Vagina (tissue), 2 donors: ENCODE measurements at regions not wholly inside any gene's neighbourhood (a gene's known extent, or its start where the extent isn't known, plus 50 kb on each side); places are given as distances from the start of the nearest gene placed in this dataset.
"Not testable (repeated sequence)": the region's sequence is repeated elsewhere in the genome, so short reads cannot be mapped to it uniquely, and the experiment has no call there.

Source experiments
- DNase-seq, 2 donors: peaks; one replicate each; pipeline ENCODE4 v3.0.0-alpha.2; 2017; ENCODE audit errors: extremely low spot score in 2 of 2
- H3K27ac ChIP-seq: fragments of 200-600 bp; sonication (generic); one replicate; pipeline ENCODE4 v1.5.1; 2019
- H3K27me3 ChIP-seq: fragments of 200-600 bp; sonication (generic); one replicate; pipeline ENCODE4 v1.5.1; 2019
- H3K36me3 ChIP-seq, 2 donors: fragments of 200-600 bp; sonication (generic); one replicate each; pipeline ENCODE4 v1.5.1; 2017 to 2019
- H3K4me1 ChIP-seq: fragments of 200-600 bp; sonication (generic); one replicate; pipeline ENCODE4 v1.5.1; 2019
- H3K4me3 ChIP-seq, 2 donors: fragments of 200-600 bp; sonication (generic); 1 replicate in 1 of 2; 2 replicates in 1 of 2; pipeline ENCODE4 v1.5.1; 2016 to 2019
- H3K9me3 ChIP-seq: fragments of 200-600 bp; sonication (generic); one replicate; pipeline ENCODE4 v1.5.1; 2019
- CTCF ChIP-seq, 3 experiments: fragments of 450-650 bp in 2 of 3; fragments of 200-600 bp in 1 of 3; sonication (generic) in 1 of 3; IDR thresholded peaks; one replicate each; pipeline ENCODE4 v1.5.1; 2017 to 2019; ENCODE audit warnings: antibody characterized with exemption in 3 of 3, mild to moderate bottlenecking in 2 of 3, moderate library complexity in 2 of 3
- POLR2A ChIP-seq, 2 donors: fragments of 450-650 bp; IDR thresholded peaks; one replicate each; pipeline ENCODE4 v1.6.1; 2017; ENCODE audit warnings: antibody characterized with exemption in 2 of 2, mild to moderate bottlenecking in 2 of 2, moderate library complexity in 2 of 2
- POLR2AphosphoS5 ChIP-seq, 2 donors: sonication (generic); formaldehyde crosslinking; IDR thresholded peaks; one replicate each; pipeline ENCODE4 v1.9.0; 2017; ENCODE audit warnings: antibody characterized with exemption in 2 of 2, mild to moderate bottlenecking in 2 of 2, low read depth in 1 of 2; ENCODE audit not compliant: insufficient read depth in 1 of 2
- intact Hi-C: fragments of 100-400 bp; cut with DNase I; formaldehyde crosslinking; loops from one replicate; pipeline ENCODE4 v1.15.1; 2023

GRCh38 chrX:3493605-3494004, 147.2 kb upstream of the MXRA5 start:
- no peak for DNase-seq
- Histone ChIP-seq H3K4me1 (no peaks in the 10 kb centered on the region), H3K36me3 (no peaks in the 10 kb centered on the region), H3K27me3 (no peaks in the 10 kb centered on the region), H3K27ac (no peak overlapping the region), H3K4me3 (no peak overlapping the region), H3K9me3 (no peaks in the 10 kb centered on the region)
- intact Hi-C loops: no loop called here
- no peak for TF ChIP-seq CTCF (IDR thresholded peaks at IDR 0.05)
- no peak for TF ChIP-seq POLR2A (IDR thresholded peaks at IDR 0.05)
- no peak for TF ChIP-seq POLR2AphosphoS5 (IDR thresholded peaks at IDR 0.05; ENCODE audit: insufficient read depth in 1 of 2, low read depth in 1 of 2)

GRCh38 chrX:3485727-3486126, 139.3 kb upstream of the MXRA5 start:
- no peak overlapping the region for H3K27ac ChIP-seq
- H3K27me3 ChIP-seq: no peaks in the 10 kb centered on the region
- H3K4me3 ChIP-seq: no peak overlapping the region
- TF ChIP-seq POLR2A (IDR thresholded peaks at IDR 0.05) (no peak), CTCF (IDR thresholded peaks at IDR 0.05) (no peak), POLR2AphosphoS5 (IDR thresholded peaks at IDR 0.05; ENCODE audit: insufficient read depth in 1 of 2, low read depth in 1 of 2) (no peak)
- H3K36me3 ChIP-seq: no peaks in the 10 kb centered on the region
- no peaks in the 10 kb centered on the region for H3K4me1 ChIP-seq
- no peaks in the 10 kb centered on the region for H3K9me3 ChIP-seq
- no peak for DNase-seq
- intact Hi-C loops: no loop called here

GRCh38 chrX:3479026-3479425, 132.6 kb upstream of the MXRA5 start:
- intact Hi-C loops: no loop called here

GRCh38 chrX:3476973-3477372, 130.5 kb upstream of the MXRA5 start:
- no peaks in the 10 kb centered on the region for H3K4me1 ChIP-seq
- H3K27me3 ChIP-seq: no peaks in the 10 kb centered on the region
- no peak for DNase-seq
- intact Hi-C loops: no loop called here
- H3K9me3 ChIP-seq: no peaks in the 10 kb centered on the region
- no peak overlapping the region for H3K27ac ChIP-seq
- no peak for TF ChIP-seq POLR2A (IDR thresholded peaks at IDR 0.05)
- TF ChIP-seq POLR2AphosphoS5 (IDR thresholded peaks at IDR 0.05; ENCODE audit: insufficient read depth in 1 of 2, low read depth in 1 of 2): no peak
- TF ChIP-seq CTCF (IDR thresholded peaks at IDR 0.05): no peak
- H3K36me3 ChIP-seq: no peaks in the 10 kb centered on the region
- no peak overlapping the region for H3K4me3 ChIP-seq

More at GRCh38 chrX:3479026-3479425, 132.6 kb upstream of the MXRA5 start:
- DNase-seq: no peak
- Histone ChIP-seq H3K9me3 (no peaks in the 10 kb centered on the region), H3K4me3 (no peak overlapping the region), H3K27me3 (no peaks in the 10 kb centered on the region), H3K36me3 (no peaks in the 10 kb centered on the region), H3K27ac (no peak overlapping the region), H3K4me1 (no peaks in the 10 kb centered on the region)
- TF ChIP-seq POLR2AphosphoS5 (IDR thresholded peaks at IDR 0.05; ENCODE audit: insufficient read depth in 1 of 2, low read depth in 1 of 2) (no peak), CTCF (IDR thresholded peaks at IDR 0.05) (no peak)

GRCh38 chrX:3470211-3470679, 123.8 kb upstream of the MXRA5 start:
- H3K9me3 ChIP-seq, H3K36me3 ChIP-seq, intact Hi-C loops, H3K4me3 ChIP-seq, H3K27ac ChIP-seq, H3K4me1 ChIP-seq, H3K27me3 ChIP-seq, DNase-seq: not testable (repeated sequence)

GRCh38 chrX:3468031-3468430, 121.6 kb upstream of the MXRA5 start:
- H3K36me3 ChIP-seq: no peaks in the 10 kb centered on the region
- H3K4me1 ChIP-seq: no peaks in the 10 kb centered on the region
- DNase-seq: no peak
- no peak overlapping the region for H3K27ac ChIP-seq
- H3K4me3 ChIP-seq: no peak overlapping the region
- no peaks in the 10 kb centered on the region for H3K9me3 ChIP-seq
- H3K27me3 ChIP-seq: no peaks in the 10 kb centered on the region
- intact Hi-C loops: no loop called here
- no peak for TF ChIP-seq POLR2A (IDR thresholded peaks at IDR 0.05)
- TF ChIP-seq POLR2AphosphoS5 (IDR thresholded peaks at IDR 0.05; ENCODE audit: insufficient read depth in 1 of 2, low read depth in 1 of 2): no peak
- TF ChIP-seq CTCF (IDR thresholded peaks at IDR 0.05): no peak
